Activated CD4-positive, alpha-beta T cell treated with anti-CD3 and anti-CD28 coated beads, Interleukin-2, amount 50 U/mL, for 1 hour (primary cell): ENCODE measurements at regions not wholly inside any gene's neighbourhood (a gene's known extent, or its start where the extent isn't known, plus 50 kb on each side); places are given as distances from the start of the nearest gene placed in this dataset.

Experiments
- DNase-seq: peaks from one replicate; pipeline ENCODE4 v3.0.0-alpha.2; 2020

DNA sequence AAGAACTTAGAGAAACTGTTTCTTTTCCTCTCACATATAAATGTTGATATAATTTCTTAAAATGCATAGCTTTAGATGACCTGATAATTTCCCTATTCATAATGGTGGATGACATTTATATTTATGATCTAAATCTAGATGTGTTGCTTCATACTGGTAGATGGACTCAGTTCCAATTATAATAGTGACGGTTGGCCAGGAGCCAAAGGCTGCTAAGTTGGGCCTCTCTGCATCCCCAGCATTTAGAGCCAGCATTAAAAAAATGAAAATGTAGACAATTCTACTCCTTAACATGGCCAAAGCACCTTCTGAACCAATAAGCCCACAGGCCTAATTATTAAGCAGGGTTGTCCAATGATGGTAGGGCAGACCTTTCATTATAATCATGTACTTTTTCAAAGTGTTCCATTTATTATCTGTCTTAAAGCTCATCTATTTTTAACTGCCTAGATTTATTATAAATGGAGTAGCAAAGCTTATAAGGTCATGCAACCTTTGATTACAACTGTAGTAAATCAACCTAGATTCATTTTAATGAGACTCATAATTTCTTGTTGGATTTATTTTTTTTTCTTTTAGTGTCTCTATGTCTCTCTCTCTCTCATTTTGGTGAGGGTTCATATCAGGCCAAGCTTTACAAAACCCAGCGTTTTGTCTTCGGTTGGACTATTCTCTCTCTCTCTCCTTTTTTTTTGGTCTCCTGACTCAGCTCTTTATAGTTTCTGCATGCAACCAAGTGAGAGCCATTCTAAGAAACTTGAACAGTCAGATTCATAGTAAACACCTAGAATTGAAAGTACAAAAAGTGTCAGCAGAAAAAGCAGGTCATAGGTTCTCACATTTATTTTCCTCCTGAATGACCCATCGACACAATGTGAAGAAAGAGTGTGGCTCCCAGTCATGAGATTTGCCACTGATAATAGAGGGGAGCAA is 2016.1 kb upstream of the PIK3C3 start:
- no peak for DNase-seq

- DNase-seq = no peak
These were observed 2019.4 kb upstream of the PIK3C3 start for GRCh38 chr18:39935598-39935997.

DNA sequence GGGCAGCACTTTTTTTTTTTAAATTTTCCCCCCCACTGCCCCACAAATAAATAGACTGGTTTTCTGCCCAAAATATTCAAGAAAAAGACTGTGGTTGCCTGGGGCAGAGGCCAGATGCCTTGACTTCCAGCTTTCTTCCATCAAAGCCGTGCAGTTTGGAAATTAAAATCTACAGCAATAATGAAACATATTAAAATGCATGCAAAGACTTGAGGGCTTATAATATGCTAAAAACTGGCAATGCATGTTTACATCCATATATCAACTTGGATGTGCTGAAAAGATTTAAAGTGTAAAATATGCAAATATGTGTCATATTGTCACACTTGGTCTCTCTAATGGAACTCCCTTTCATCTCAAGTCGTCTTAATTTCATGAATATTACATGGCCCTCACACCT is 2036.2 kb upstream of the PIK3C3 start:
- DNase-seq = no peak

GRCh38 chr18:39913672-39914366 is 2041.2 kb upstream of the PIK3C3 start:
- no peak for DNase-seq

GRCh38 chr18:39911716-39912115 is 2043.3 kb upstream of the PIK3C3 start:
- DNase-seq = no peak

- DNase-seq = no peak
These were observed 2045.3 kb upstream of the PIK3C3 start for GRCh38 chr18:39909706-39910105.

GRCh38 chr18:39886136-39886535 is 2068.9 kb upstream of the PIK3C3 start:
- DNase-seq = no peak

DNA sequence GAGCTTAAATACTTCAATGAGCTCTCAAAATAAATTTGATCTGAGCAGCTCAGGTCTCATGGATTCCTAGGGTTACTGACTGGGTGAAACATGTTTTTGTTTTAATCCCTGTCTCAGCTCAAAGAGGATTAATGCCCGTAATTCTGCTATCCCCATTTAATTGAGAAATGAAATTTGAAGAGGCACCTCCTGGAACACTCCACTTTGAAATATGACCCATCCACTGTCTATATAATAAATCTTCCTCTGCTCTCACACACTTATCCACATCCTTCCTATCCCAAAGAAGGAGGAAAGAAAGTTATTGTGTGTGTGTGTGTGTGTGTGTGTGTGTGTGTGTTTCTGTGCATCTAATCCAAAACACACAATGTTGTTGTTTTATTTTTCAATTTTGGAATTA is 2082.4 kb upstream of the PIK3C3 start:
- no peak for DNase-seq

DNA sequence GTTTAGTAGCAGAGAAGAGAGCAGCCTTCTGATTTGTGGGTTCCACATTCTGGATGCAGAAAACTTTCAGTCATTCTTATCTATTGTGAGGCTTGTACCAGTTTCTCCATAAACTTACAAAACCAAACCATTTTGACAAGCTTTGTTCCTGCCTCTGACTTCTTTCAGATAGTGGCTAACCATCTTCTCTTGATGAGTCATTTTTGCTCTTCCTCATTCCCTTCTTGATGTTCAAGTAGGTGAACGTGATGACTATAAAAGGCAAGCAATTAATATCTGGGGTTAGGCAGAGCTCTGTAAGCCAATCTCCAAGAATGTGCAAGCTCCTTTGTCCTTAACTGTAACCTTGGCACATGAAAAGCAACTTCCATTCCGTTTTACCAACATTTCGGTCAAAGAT is 2083.1 kb upstream of the PIK3C3 start:
- no peak for DNase-seq

DNA sequence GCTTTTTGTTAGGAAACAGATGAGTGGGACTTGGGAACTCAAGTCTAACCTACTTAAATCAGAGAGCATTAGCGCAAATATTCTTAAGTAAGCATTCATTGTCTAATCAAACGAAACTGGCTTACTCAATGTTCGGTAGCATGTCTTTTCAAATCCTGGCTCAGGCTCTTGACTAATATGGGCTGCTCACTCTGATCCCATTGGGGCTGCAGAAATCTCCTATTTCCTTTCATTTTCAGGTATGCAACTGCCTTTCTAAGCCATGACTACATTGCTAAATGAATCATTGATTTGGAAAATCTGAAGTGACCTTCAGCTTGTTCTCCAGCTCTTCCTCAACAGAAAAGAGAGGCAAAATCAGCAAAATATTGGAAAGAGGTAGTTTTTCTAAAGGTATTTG is 2084.4 kb upstream of the PIK3C3 start:
- no peak for DNase-seq

GRCh38 chr18:39863916-39864315 is 2091.1 kb upstream of the PIK3C3 start:
- DNase-seq = no peak

GRCh38 chr18:39862341-39862740 is 2092.7 kb upstream of the PIK3C3 start:
- no peak for DNase-seq

GRCh38 chr18:39854291-39854690 is 2100.7 kb upstream of the PIK3C3 start:
- DNase-seq = no peak

DNA sequence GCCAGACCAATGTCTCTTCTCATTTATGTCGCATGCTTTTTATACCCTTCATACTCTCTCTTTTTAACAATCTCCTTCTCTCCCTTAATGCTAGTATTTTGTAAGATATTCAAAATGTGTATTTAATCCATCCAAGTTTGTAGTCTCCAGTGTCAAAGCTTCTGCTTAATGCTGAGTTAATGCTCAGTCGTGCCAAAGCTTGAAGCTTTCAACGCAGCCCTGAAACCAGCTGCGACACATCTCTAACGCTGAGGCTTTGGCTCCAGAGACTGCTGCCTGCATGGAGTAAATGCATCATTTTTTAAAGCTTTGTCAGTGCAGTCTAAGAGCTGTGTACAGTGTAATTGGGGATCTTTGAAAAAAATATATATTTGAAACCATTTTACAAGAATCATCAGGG is 2108.8 kb upstream of the PIK3C3 start:
- DNase-seq = no peak

GRCh38 chr18:39845631-39846030 is 2109.4 kb upstream of the PIK3C3 start:
- DNase-seq = no peak

- DNase-seq = no peak
These were observed 2109.9 kb upstream of the PIK3C3 start for GRCh38 chr18:39845106-39845505.

DNA sequence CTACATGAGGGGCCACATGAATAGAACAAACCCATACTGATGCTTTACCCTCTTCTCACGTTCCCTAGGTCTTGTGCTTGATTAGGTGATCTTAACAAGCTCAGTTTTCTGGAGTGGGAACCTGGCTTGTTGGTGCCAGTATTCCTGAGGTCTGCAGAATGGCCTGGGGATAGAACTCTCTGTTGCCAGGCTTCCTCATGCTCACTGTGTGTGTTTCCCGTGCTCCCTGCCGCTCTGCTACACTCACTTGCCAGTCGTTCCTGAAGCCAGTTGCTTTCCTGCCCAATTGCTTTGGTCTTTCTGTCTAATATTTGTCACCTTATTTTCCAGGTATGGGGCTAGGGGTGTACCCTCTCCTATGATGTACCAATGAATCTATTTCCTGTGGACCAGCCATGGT is 2111.5 kb upstream of the PIK3C3 start:
- no peak for DNase-seq

GRCh38 chr18:39842366-39842914 is 2112.6 kb upstream of the PIK3C3 start:
- no peak for DNase-seq

DNA sequence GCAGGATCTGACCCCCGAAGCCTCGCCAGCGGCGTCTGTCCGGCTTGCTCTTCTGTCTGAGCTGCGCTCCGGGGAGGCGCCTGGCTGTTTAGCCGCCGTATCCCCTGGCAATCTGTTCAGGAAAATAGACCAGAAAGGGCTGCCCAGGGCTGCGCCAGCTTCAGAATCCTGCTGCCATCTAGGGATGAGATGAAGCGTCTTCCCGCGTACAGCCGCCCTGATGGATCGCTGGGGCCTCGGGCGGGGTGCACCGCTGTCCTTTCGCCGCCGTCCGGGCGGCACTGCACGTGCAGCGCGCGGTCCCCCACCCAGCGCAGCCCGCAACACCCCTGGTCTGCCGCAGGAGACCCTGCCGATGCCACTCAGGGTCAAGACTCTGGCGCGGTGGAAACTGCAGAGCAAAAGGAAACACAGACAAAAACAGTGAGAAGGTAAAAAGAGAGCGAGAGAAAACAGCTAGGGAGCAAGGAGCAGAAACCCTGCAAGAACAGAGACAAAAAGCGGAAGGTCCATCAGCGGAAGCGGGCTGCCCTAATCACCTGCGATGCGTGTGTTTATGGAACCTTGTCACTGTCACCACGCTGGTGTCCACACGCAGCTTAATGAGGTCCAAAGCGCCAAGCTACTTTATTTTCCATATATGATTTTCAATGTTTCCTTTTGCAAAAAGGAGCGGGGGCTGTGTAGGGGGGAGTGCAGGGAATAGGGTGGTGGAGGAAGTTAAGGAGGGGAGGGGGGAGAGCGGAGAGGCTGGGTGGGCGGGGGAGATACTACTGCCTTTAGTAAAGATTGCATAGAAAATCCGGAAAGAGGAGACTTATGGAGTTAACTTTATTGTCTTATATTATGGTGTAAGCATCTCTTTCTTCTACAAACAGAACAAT is 2113.3 kb upstream of the PIK3C3 start:
- no peak for DNase-seq

DNA sequence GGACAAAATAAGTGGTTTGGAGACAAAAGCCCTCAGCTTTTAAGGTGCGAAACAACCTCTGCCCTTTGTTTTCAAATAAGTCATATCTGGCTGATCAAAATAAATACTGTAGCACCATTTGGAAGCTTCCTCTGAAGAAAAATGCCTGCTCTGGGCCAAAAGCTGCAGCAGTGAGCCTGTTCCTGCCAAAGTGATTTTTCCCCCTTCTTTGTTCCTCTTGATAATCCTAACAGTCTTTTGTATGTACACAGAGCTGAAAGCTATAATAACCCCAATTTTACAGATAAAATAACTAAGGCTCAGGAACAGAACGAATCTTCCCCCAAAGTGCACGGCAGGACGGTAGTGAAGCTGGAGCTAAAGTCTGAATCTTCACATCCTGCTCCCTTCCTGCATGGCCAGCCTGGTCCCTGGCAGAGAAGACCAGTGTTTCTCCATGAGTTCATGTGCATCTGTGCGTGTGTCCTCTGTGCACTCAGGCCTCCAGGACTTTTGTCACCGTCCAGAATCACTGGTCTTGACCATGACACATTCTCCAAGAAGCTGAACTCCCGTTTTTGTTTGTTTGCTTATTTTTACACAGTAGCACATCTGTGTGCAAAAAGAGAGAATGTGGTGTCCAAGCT is 2114.1 kb upstream of the PIK3C3 start:
- no peak for DNase-seq

GRCh38 chr18:39840406-39840805 is 2114.6 kb upstream of the PIK3C3 start:
- DNase-seq = no peak

DNA sequence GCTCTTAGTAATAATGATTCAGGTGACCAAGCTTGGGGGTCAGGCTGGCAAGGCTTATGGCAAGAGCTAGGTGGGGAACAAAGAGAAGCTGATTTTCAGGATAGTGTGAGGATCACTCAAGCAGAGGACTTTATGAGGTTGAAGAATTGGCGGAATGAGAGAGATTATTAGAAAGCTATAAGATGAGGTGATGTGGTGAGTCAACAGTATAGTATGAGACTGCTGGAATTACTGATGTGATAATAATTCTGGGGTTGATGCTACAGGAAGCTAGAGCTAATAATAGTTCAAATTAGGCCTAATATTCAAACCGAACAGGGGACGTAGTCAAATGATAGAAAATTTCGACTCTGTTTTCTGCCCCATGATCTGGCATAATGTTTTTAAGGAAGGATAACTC is 2115.3 kb upstream of the PIK3C3 start:
- DNase-seq = no peak

GRCh38 chr18:39838831-39839230 is 2116.2 kb upstream of the PIK3C3 start:
- DNase-seq = no peak
